ENCODE measurements at regions not wholly inside any gene's neighbourhood (a gene's known extent, or its start where the extent isn't known, plus 50 kb on each side); places are given as distances from the start of the nearest gene placed in this dataset.

GRCh38 chr9:126230692-126231091 is 95.9 kb upstream of the MVB12B start:
- TF ChIP-seq ZNF512 (tag; IDR thresholded peaks at IDR 0.05): no peak
- no peak for TF ChIP-seq TRIM28 (IDR thresholded peaks at IDR 0.05)

Data from K562 (cell line).